T-helper 17 cell (primary cell): ENCODE measurements at regions not wholly inside any gene's neighbourhood (a gene's known extent, or its start where the extent isn't known, plus 50 kb on each side); places are given as distances from the start of the nearest gene placed in this dataset.

ENCODE experiments used
- ATAC-seq: fragments of 150-1000 bp; cut with Tn5 transposase; 2 replicates; pipeline ENCODE4 v1.10.0; 2021; ENCODE audit warnings: mild to moderate bottlenecking, moderate library complexity
- DNase-seq, 3 donors: peaks; one replicate each; pipeline versions ENCODE4 v3.0.0 to v3.0.0-alpha.2; 2020 to 2021
- H3K9me3 ChIP-seq: one replicate; pipeline ENCODE4 v1.7.0; 2013; ENCODE audit warnings: low read length, mild to moderate bottlenecking; ENCODE audit not compliant: control insufficient read depth, poor library complexity, severe bottlenecking
- H3K27ac Mint-ChIP-seq: one replicate; pipeline ENCODE4 v1.8.0; 2022; ENCODE audit warnings: mild to moderate bottlenecking, moderate library complexity, mixed read lengths
- H3K27me3 Mint-ChIP-seq: one replicate; pipeline ENCODE4 v1.8.0; 2022; ENCODE audit warnings: mixed read lengths
- H3K36me3 Mint-ChIP-seq: one replicate; pipeline ENCODE4 v1.8.0; 2022; ENCODE audit warnings: low read depth, mixed read lengths
- H3K4me1 Mint-ChIP-seq: one replicate; pipeline ENCODE4 v1.8.0; 2022; ENCODE audit warnings: mild to moderate bottlenecking, mixed read lengths
- H3K4me3 Mint-ChIP-seq: one replicate; pipeline ENCODE4 v1.8.0; 2022; ENCODE audit warnings: mild to moderate bottlenecking, moderate library complexity, mixed read lengths

DNA sequence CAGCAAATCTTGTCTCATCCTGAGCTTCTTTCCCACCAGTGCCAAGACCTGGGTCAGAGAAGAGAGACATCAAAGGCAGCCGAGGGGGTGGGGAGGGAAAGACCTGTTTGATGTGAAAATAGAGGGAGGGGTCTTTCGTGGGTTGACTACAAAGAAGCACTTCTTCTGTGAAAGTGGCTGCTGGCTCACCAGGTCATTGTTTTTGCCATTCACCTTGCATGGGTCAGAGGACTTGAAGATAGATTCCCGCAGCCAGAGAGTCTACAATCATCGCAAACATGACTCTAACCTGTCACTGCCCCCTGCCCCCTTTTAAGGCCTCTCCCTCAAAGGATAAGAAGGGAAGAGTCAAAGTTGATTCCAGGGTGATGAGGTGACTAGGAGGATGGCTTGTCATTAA, 166.1 kb upstream of the BMPER start:
- Mint-ChIP-seq H3K27ac (no peak overlapping the region), H3K4me3 (no peak overlapping the region), H3K36me3 (peaks cover 5% of the 10 kb centered on the region), H3K27me3 (no peaks in the 10 kb centered on the region), H3K4me1 (peaks cover 2% of the 10 kb centered on the region)
- no peak for DNase-seq
- H3K9me3 ChIP-seq, result no peaks in the 10 kb centered on the region
- ATAC-seq, result no peak

- Mint-ChIP-seq H3K27ac (no peak overlapping the region), H3K27me3 (no peaks in the 10 kb centered on the region), H3K36me3 (peaks cover 5% of the 10 kb centered on the region), H3K4me1 (peaks cover 2% of the 10 kb centered on the region), H3K4me3 (no peak overlapping the region)
- H3K9me3 ChIP-seq, result no peaks in the 10 kb centered on the region
- ATAC-seq (no peak), DNase-seq (no peak)
Measured at GRCh38 chr7:33742521-33742920, 162.8 kb upstream of the BMPER start.

DNA sequence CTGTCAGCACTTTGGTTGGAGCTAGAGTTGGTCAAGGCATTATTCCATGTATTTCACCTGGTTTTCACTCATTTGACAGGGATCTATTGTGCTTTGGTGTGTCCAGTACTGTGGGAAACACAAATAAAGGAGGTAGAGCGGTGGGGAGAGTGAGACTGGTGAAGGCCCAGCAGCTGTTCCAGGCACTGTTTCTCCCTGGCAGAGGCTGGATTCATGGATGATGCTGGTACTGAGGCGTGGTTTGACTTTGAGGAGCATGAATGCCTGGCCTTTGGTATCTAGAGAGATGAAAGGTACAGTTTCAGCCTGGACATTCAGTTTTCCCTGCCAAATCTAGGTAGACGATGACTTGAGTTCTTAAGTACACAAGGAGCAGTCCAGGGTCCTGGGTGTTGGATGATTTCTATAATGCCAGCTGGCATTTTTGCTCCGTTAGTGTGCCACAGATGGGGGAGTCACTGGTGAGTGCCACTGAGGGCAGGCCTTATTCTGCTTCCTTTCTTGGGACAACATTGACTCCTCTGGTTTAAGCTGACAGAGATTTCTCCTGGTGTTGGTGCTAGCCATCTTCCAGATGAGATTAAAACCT, 162.2 kb upstream of the BMPER start:
- H3K27ac Mint-ChIP-seq, result no peak overlapping the region
- no peaks in the 10 kb centered on the region for H3K9me3 ChIP-seq
- H3K4me3 Mint-ChIP-seq, result no peak overlapping the region
- peaks cover 5% of the 10 kb centered on the region for H3K36me3 Mint-ChIP-seq
- peaks cover 2% of the 10 kb centered on the region for H3K4me1 Mint-ChIP-seq
- H3K27me3 Mint-ChIP-seq, result no peaks in the 10 kb centered on the region
- ATAC-seq, result no peak
- DNase-seq, result no peak

DNA sequence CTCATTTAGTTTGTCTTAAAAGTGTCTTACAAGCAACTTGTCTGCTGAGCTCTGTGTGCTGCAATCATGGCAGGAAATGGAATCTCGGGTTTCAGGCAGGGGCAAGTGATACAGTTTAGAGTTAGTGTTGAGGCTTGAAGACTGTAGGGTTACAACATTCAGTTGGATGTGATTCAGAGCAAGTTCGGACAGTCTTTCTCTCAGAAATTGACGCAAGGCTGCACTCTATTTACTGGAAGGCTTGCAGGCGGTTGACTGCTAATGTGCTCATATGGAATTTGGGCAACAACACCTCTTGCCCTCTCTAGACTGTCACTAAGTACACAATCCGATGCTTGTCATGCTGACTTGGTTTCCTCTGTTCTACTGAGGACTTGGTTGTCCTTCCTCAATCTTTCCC, 161.7 kb upstream of the BMPER start:
- Mint-ChIP-seq H3K4me1 (peaks cover 2% of the 10 kb centered on the region), H3K36me3 (peaks cover 5% of the 10 kb centered on the region), H3K27me3 (no peaks in the 10 kb centered on the region), H3K4me3 (no peak overlapping the region), H3K27ac (no peak overlapping the region)
- no peak for ATAC-seq
- H3K9me3 ChIP-seq, result no peaks in the 10 kb centered on the region
- DNase-seq, result no peak

- no peak for ATAC-seq
- H3K27me3 Mint-ChIP-seq, result no peaks in the 10 kb centered on the region
- H3K4me3 Mint-ChIP-seq, result no peak overlapping the region
- no peak overlapping the region for H3K27ac Mint-ChIP-seq
- peaks cover 5% of the 10 kb centered on the region for H3K36me3 Mint-ChIP-seq
- peaks cover 2% of the 10 kb centered on the region for H3K4me1 Mint-ChIP-seq
- no peaks in the 10 kb centered on the region for H3K9me3 ChIP-seq
- DNase-seq, result no peak
Measured at GRCh38 chr7:33744293-33745075, 160.9 kb upstream of the BMPER start.

GRCh38 chr7:33745934-33746333, 159.4 kb upstream of the BMPER start:
- no peaks in the 10 kb centered on the region for H3K9me3 ChIP-seq
- no peak overlapping the region for H3K27ac Mint-ChIP-seq
- H3K4me3 Mint-ChIP-seq, result no peak overlapping the region
- H3K36me3 Mint-ChIP-seq, result peaks cover 5% of the 10 kb centered on the region
- ATAC-seq (no peak), DNase-seq (no peak)
- H3K4me1 Mint-ChIP-seq, result peaks cover 2% of the 10 kb centered on the region
- no peaks in the 10 kb centered on the region for H3K27me3 Mint-ChIP-seq

GRCh38 chr7:33748793-33749192, 156.5 kb upstream of the BMPER start:
- Mint-ChIP-seq H3K27me3 (peaks cover 4% of the 10 kb centered on the region), H3K36me3 (no peaks in the 10 kb centered on the region), H3K4me3 (no peak overlapping the region), H3K27ac (no peak overlapping the region), H3K4me1 (peaks cover 2% of the 10 kb centered on the region)
- no peaks in the 10 kb centered on the region for H3K9me3 ChIP-seq
- DNase-seq (no peak), ATAC-seq (no peak)

DNA sequence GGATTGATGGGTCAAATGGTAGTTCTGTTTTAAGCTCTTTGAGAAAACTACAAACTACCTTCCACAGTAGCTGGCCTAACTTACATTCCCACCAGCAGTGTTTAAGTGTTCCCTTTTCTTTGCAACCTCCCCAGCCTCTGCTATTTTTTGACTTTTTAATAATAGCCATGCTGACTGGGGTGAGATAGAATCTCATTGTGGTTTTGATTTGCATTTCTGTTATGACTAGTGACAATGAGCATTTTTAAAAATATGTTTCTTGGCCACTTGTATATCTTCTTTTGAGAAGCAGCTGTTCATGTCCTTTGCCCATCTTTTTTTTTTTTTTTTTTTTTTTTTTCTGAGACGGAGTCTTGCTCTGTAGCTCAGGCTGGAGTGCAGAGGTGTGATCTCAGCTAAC, 155.2 kb upstream of the BMPER start:
- no peak overlapping the region for H3K27ac Mint-ChIP-seq
- no peaks in the 10 kb centered on the region for H3K9me3 ChIP-seq
- ATAC-seq, result no peak
- peaks cover 4% of the 10 kb centered on the region for H3K27me3 Mint-ChIP-seq
- DNase-seq, result no peak
- no peak overlapping the region for H3K4me3 Mint-ChIP-seq
- no peaks in the 10 kb centered on the region for H3K36me3 Mint-ChIP-seq
- peaks cover 2% of the 10 kb centered on the region for H3K4me1 Mint-ChIP-seq

GRCh38 chr7:33751443-33751842, 153.9 kb upstream of the BMPER start:
- H3K27me3 Mint-ChIP-seq, result peaks cover 4% of the 10 kb centered on the region
- ATAC-seq (no peak), DNase-seq (no peak)
- peaks cover 2% of the 10 kb centered on the region for H3K4me1 Mint-ChIP-seq
- no peak overlapping the region for H3K4me3 Mint-ChIP-seq
- no peaks in the 10 kb centered on the region for H3K9me3 ChIP-seq
- H3K36me3 Mint-ChIP-seq, result no peaks in the 10 kb centered on the region
- H3K27ac Mint-ChIP-seq, result no peak overlapping the region

GRCh38 chr7:33753881-33754525, 151.3 kb upstream of the BMPER start:
- no peak for ATAC-seq
- H3K4me3 Mint-ChIP-seq, result no peak overlapping the region
- H3K4me1 Mint-ChIP-seq, result peaks cover 4% of the 10 kb centered on the region
- DNase-seq, result no peak
- H3K27me3 Mint-ChIP-seq, result peaks cover 4% of the 10 kb centered on the region
- no peak overlapping the region for H3K27ac Mint-ChIP-seq
- H3K9me3 ChIP-seq, result no peaks in the 10 kb centered on the region
- H3K36me3 Mint-ChIP-seq, result no peaks in the 10 kb centered on the region

DNA sequence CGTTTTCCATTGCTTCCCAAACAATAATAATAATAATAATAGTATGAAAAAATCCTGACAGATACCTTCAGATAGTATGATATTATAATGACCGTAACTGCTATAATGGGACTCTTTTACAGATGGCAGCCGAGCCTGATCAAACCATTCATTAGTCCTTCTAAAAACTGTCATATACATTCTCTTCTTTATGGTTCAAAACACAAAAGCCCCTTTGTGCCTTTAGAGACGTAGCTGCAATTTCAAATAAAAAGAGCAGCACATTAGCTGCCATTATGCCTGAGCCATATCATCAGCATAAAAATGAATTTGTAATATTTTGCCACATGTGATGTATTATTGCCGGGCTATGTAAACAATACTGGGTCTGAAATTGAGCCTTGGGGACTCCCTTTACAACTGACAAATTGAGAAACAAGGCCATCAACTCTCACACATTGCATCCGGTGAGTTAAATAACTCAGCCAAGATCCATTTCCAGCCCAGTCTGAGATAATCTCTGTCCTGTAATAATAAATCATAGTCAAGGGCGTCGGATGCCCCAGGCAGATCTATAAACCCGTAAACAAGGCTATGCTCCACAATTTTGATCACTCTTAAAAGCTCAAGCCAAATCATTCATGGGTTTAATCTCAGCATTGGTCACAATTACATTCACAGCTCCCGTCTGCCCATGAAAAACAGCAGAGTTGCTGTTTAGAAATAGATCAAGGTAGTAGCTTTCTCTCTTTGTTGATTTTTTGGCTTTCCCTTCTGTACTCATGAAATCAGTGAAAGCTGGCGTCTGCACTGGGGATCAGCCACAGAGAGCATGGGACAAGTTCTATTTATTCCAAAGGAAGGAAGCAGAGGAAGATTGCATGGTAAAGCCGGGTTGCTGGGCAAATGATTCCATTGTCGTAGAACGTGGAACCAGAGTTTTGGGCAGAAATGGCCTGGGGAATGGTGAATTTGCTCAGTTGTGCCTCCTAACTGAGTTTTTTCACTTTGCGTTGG, 150.1 kb upstream of the BMPER start:
- H3K9me3 ChIP-seq, result no peaks in the 10 kb centered on the region
- Mint-ChIP-seq H3K27me3 (peaks cover 4% of the 10 kb centered on the region), H3K4me1 (peaks cover 4% of the 10 kb centered on the region), H3K27ac (no peak overlapping the region), H3K4me3 (no peak overlapping the region), H3K36me3 (no peaks in the 10 kb centered on the region)
- ATAC-seq (no peak), DNase-seq (no peak)

GRCh38 chr7:33757050-33757449, 148.3 kb upstream of the BMPER start:
- no peaks in the 10 kb centered on the region for H3K9me3 ChIP-seq
- ATAC-seq (no peak), DNase-seq (no peak)
- Mint-ChIP-seq H3K4me3 (no peak overlapping the region), H3K36me3 (no peaks in the 10 kb centered on the region), H3K27ac (no peak overlapping the region), H3K27me3 (peaks cover 4% of the 10 kb centered on the region), H3K4me1 (peaks cover 2% of the 10 kb centered on the region)
